SK-N-SH (cell line): ENCODE measurements at regions not wholly inside any gene's neighbourhood (a gene's known extent, or its start where the extent isn't known, plus 50 kb on each side); places are given as distances from the start of the nearest gene placed in this dataset.
A peak's percentile ranks its signal among the peaks of the same experiment; 100 is the strongest.

ENCODE experiments used
- CTCF ChIA-PET: fragments of 300-600, 350-600 bp; formaldehyde crosslinking; extraction: SDS; loops from one replicate; lab custom pipeline; 2021; lab: Yijun Ruan, JAX
- POLR2A ChIA-PET: fragments of 350-600 bp; sonication (Branson Sonifier 250); formaldehyde crosslinking; extraction: SDS; loops from one replicate; lab custom pipeline; 2020; ENCODE audit warnings: antibody characterized with exemption, inconsistent platforms; lab: Yijun Ruan, JAX
- DNase-seq: peaks from one replicate; pipeline ENCODE4 v3.0.0; 2012
- H2AFZ ChIP-seq: fragments of 200-600 bp; sonication (generic); 2 replicates; pipeline ENCODE4 v1.8.1; 2016; ENCODE audit warnings: antibody characterized with exemption, mild to moderate bottlenecking, low read depth
- H3F3A ChIP-seq: fragments of 200-600 bp; sonication (generic); replicated peaks from 2 replicates; pipeline ENCODE3; 2016; ENCODE audit warnings: antibody characterized with exemption, mild to moderate bottlenecking; ENCODE audit not compliant: insufficient read depth
- H3K27ac ChIP-seq, 2 experiments: fragments of 200-500 bp in 1 of 2; fragments of 200-600 bp in 1 of 2; sonication (Bioruptor generic) in 1 of 2; sonication (generic), shearing (Covaris generic) in 1 of 2; 2 replicates each; pipeline versions ENCODE4 v1.5.1 to v1.6.1; 2014 to 2016; ENCODE audit warnings: low read depth in 2 of 2, inconsistent platforms in 1 of 2, low read length in 1 of 2, mild to moderate bottlenecking in 1 of 2, mixed read lengths in 1 of 2
- H3K27me3 ChIP-seq: fragments of 200-600 bp; sonication (generic), shearing (Covaris generic); 2 replicates; pipeline ENCODE4 v1.6.1; 2016; ENCODE audit warnings: mixed run types; ENCODE audit not compliant: insufficient read depth
- H3K36me3 ChIP-seq, 2 experiments: fragments of 200-500 bp in 1 of 2; fragments of 200-600 bp in 1 of 2; sonication (Bioruptor generic) in 1 of 2; sonication (generic) in 1 of 2; replicated peaks in 1 of 2; 2 replicates each; pipeline versions ENCODE3 to v1.5.1; 2014 to 2016; ENCODE audit warnings: low read length in 1 of 2, mild to moderate bottlenecking in 1 of 2; ENCODE audit not compliant: insufficient read depth in 2 of 2, control insufficient read depth in 1 of 2
- H3K4me1 ChIP-seq, 2 experiments: fragments of 200-500 bp in 1 of 2; fragments of 200-600 bp in 1 of 2; sonication (Bioruptor generic) in 1 of 2; sonication (generic), shearing (Covaris generic) in 1 of 2; 2 replicates each; pipeline versions ENCODE4 v1.5.1 to v1.6.1; 2014 to 2016; ENCODE audit warnings: low read depth in 1 of 2, low read length in 1 of 2, mixed run types in 1 of 2; ENCODE audit not compliant: insufficient read depth in 2 of 2, control insufficient read depth in 1 of 2
- H3K4me2 ChIP-seq: fragments of 200-600 bp; sonication (generic), shearing (Covaris generic); 2 replicates; pipeline ENCODE4 v1.6.1; 2017; ENCODE audit warnings: mixed run types
- H3K4me3 ChIP-seq, 2 experiments: fragments of 200-500 bp in 1 of 2; fragments of 200-600 bp in 1 of 2; sonication (Bioruptor generic) in 1 of 2; sonication (generic), shearing (Covaris generic) in 1 of 2; 2 replicates each; pipeline versions ENCODE4 v1.5.1 to v1.8.1; 2014 to 2016; ENCODE audit warnings: low read depth in 2 of 2, inconsistent platforms in 1 of 2, low read length in 1 of 2, mild to moderate bottlenecking in 1 of 2, mixed read lengths in 1 of 2, moderate library complexity in 1 of 2
- H3K79me2 ChIP-seq: fragments of 200-600 bp; sonication (generic); 2 replicates; pipeline ENCODE4 v1.8.1; 2017; ENCODE audit warnings: mild to moderate bottlenecking; ENCODE audit not compliant: insufficient read depth
- H3K9ac ChIP-seq: fragments of 200-600 bp; sonication (generic); 2 replicates; pipeline ENCODE4 v1.6.1; 2017; ENCODE audit warnings: mixed run types
- H3K9me2 ChIP-seq: fragments of 200-600 bp; sonication (generic); 2 replicates; pipeline ENCODE4 v1.6.1; 2017; ENCODE audit warnings: mixed run types
- H3K9me3 ChIP-seq: fragments of 200-600 bp; sonication (generic); 2 replicates; pipeline ENCODE4 v1.6.1; 2017; ENCODE audit warnings: mixed run types, mild to moderate bottlenecking, moderate library complexity
- H4K20me1 ChIP-seq: fragments of 200-600 bp; sonication (generic); 2 replicates; pipeline ENCODE4 v1.6.1; 2017; ENCODE audit warnings: mild to moderate bottlenecking, mixed run types; ENCODE audit not compliant: insufficient read depth
- FOSL2 ChIP-seq: IDR thresholded peaks from 2 replicates; pipeline ENCODE4 v1.4.0; 2012; ENCODE audit warnings: low read depth, mild to moderate bottlenecking, moderate library complexity, borderline replicate concordance
- MEF2A ChIP-seq: IDR thresholded peaks from 2 replicates; pipeline ENCODE4 v1.4.0; 2012; ENCODE audit warnings: low read depth, borderline replicate concordance
- NFIC ChIP-seq: IDR thresholded peaks from 2 replicates; pipeline ENCODE4 v1.4.0; 2012; ENCODE audit warnings: borderline replicate concordance
- NRF1 ChIP-seq: IDR thresholded peaks from 2 replicates; pipeline ENCODE4 v1.6.1; 2012; ENCODE audit warnings: low read depth, mild to moderate bottlenecking, low read length
- TEAD4 ChIP-seq: IDR thresholded peaks from 2 replicates; pipeline ENCODE4 v1.4.0; 2012; ENCODE audit warnings: mild to moderate bottlenecking, borderline replicate concordance; ENCODE audit not compliant: insufficient read depth
- WGBS: methylation state at CpG from one replicate; pipeline ENCODE4 v1.1.6; 2017; ENCODE audit warnings: low lambda C conversion rate; 5-methylcytosine and 5-hydroxymethylcytosine counted together
- TF ChIP-seq, protein P1 (sequence below): IDR thresholded peaks from 2 replicates; pipeline ENCODE4 v1.6.1; 2012; ENCODE audit warnings: mild to moderate bottlenecking, low read depth, low read length, moderate library complexity
- TF ChIP-seq, protein P2 (sequence below): IDR thresholded peaks from 2 replicates; pipeline ENCODE4; 2012

DNA sequence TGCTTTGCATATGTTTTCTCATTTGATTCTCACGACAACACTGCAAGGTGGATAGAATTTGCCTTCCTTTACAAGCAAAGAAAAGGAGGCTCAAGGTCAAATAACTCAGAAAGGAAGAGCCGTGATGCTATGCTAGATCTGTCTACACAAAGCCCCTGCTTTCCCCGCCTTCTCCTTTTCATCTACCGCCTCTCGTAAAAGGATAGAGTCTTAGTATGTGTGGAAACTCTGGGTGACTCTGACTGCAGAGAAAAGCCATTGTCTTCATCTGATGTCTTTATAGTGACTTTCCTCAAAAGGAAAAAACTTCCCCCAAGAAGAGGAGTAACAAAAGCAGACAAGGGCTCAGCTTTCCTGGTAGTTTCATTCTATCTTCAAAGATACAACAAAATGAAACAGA lies 292.7 kb downstream of the ACTR3B start:
- H3K4me2 ChIP-seq = no peak overlapping the region
- POLR2A ChIA-PET = no interaction called here
- H4K20me1 ChIP-seq = no peaks in the 10 kb centered on the region
- H3K9me2 ChIP-seq = no peaks in the 10 kb centered on the region
- H3K9me3 ChIP-seq = peaks cover 5% of the 10 kb centered on the region; the same call in 1 of the 2 replicates
- no peak overlapping the region for H3K4me3 ChIP-seq
- CTCF ChIA-PET = no interaction called here
- H3K79me2 ChIP-seq = no peaks in the 10 kb centered on the region
- H2AFZ ChIP-seq = no peak overlapping the region
- no peaks in the 10 kb centered on the region for H3F3A ChIP-seq
- 16% methylated on average over 5 of the region's 5 CpGs for WGBS
- no peaks in the 10 kb centered on the region for H3K27me3 ChIP-seq
- no peaks in the 10 kb centered on the region for H3K36me3 ChIP-seq
- TF ChIP-seq MEF2A = no peak
- no peak for TF ChIP-seq TEAD4
- no peak overlapping the region for H3K27ac ChIP-seq
- no peaks in the 10 kb centered on the region for H3K4me1 ChIP-seq
- no peak for DNase-seq
- no peak overlapping the region for H3K9ac ChIP-seq

GRCh38 chr7:153061910-153062528 lies 302.5 kb downstream of the ACTR3B start:
- POLR2A ChIA-PET = no interaction called here
- H3K9me2 ChIP-seq = no peaks in the 10 kb centered on the region
- no peak for TF ChIP-seq FOSL2
- TF ChIP-seq, protein P1, sequence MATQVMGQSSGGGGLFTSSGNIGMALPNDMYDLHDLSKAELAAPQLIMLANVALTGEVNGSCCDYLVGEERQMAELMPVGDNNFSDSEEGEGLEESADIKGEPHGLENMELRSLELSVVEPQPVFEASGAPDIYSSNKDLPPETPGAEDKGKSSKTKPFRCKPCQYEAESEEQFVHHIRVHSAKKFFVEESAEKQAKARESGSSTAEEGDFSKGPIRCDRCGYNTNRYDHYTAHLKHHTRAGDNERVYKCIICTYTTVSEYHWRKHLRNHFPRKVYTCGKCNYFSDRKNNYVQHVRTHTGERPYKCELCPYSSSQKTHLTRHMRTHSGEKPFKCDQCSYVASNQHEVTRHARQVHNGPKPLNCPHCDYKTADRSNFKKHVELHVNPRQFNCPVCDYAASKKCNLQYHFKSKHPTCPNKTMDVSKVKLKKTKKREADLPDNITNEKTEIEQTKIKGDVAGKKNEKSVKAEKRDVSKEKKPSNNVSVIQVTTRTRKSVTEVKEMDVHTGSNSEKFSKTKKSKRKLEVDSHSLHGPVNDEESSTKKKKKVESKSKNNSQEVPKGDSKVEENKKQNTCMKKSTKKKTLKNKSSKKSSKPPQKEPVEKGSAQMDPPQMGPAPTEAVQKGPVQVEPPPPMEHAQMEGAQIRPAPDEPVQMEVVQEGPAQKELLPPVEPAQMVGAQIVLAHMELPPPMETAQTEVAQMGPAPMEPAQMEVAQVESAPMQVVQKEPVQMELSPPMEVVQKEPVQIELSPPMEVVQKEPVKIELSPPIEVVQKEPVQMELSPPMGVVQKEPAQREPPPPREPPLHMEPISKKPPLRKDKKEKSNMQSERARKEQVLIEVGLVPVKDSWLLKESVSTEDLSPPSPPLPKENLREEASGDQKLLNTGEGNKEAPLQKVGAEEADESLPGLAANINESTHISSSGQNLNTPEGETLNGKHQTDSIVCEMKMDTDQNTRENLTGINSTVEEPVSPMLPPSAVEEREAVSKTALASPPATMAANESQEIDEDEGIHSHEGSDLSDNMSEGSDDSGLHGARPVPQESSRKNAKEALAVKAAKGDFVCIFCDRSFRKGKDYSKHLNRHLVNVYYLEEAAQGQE = peak; percentile 82
- TF ChIP-seq, all 33 proteins: peak for 1

GRCh38 chr7:153065051-153065450 lies 305.5 kb downstream of the ACTR3B start:
- no peaks in the 10 kb centered on the region for H4K20me1 ChIP-seq
- TF ChIP-seq, protein P2, sequence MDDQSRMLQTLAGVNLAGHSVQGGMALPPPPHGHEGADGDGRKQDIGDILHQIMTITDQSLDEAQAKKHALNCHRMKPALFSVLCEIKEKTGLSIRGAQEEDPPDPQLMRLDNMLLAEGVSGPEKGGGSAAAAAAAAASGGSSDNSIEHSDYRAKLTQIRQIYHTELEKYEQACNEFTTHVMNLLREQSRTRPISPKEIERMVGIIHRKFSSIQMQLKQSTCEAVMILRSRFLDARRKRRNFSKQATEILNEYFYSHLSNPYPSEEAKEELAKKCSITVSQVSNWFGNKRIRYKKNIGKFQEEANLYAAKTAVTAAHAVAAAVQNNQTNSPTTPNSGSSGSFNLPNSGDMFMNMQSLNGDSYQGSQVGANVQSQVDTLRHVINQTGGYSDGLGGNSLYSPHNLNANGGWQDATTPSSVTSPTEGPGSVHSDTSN = no peak
- TF ChIP-seq FOSL2 = no peak
- no peak for TF ChIP-seq NRF1
- TF ChIP-seq NFIC = no peak
- H3K9ac ChIP-seq = no peak overlapping the region
- no peaks in the 10 kb centered on the region for H3K27me3 ChIP-seq
- H3F3A ChIP-seq = no peaks in the 10 kb centered on the region
- no peak overlapping the region for H3K27ac ChIP-seq
- no peaks in the 10 kb centered on the region for H3K79me2 ChIP-seq
- no peak overlapping the region for H2AFZ ChIP-seq
- CTCF ChIA-PET = no interaction called here
- H3K36me3 ChIP-seq = no peaks in the 10 kb centered on the region
- DNase-seq = no peak
- no peak overlapping the region for H3K4me3 ChIP-seq
- POLR2A ChIA-PET = no interaction called here
- H3K9me2 ChIP-seq = no peaks in the 10 kb centered on the region
- 0% methylated on average over 1 of the region's 1 CpG for WGBS
- H3K4me2 ChIP-seq = no peak overlapping the region
- H3K4me1 ChIP-seq = no peaks in the 10 kb centered on the region
- H3K9me3 ChIP-seq = no peaks in the 10 kb centered on the region

More at GRCh38 chr7:153061910-153062528, 302.5 kb downstream of the ACTR3B start:
- 12% methylated on average over 13 of the region's 13 CpGs for WGBS
- Histone ChIP-seq H3K27me3 (no peaks in the 10 kb centered on the region), H3K79me2 (no peaks in the 10 kb centered on the region), H3K27ac (no peak overlapping the region), H4K20me1 (no peaks in the 10 kb centered on the region), H3K36me3 (no peaks in the 10 kb centered on the region), H3K4me3 (no peak overlapping the region), H2AFZ (no peak overlapping the region), H3F3A (no peaks in the 10 kb centered on the region), H3K9me3 (no peaks in the 10 kb centered on the region; the same call in 1 of the 2 replicates), H3K9ac (no peak overlapping the region), H3K4me1 (no peaks in the 10 kb centered on the region), H3K4me2 (no peak overlapping the region)
- no peak for DNase-seq
- CTCF ChIA-PET = no interaction called here
